GM12878 (cell line): ENCODE measurements at regions not wholly inside any gene's neighbourhood (a gene's known extent, or its start where the extent isn't known, plus 50 kb on each side); places are given as distances from the start of the nearest gene placed in this dataset.

ENCODE experiments used
- SREBF2 ChIP-seq: IDR thresholded peaks from 2 replicates; pipeline ENCODE4 v1.6.1; 2012; ENCODE audit warnings: mild to moderate bottlenecking, low read length
- ZNF217 ChIP-seq: fragments of 450-650 bp; IDR thresholded peaks from 2 replicates; pipeline ENCODE4 v1.6.1; 2017; ENCODE audit warnings: antibody characterized with exemption, mild to moderate bottlenecking
- ZNF24 ChIP-seq: fragments of 450-650 bp; IDR thresholded peaks from 2 replicates; pipeline ENCODE4 v1.6.1; 2017; ENCODE audit warnings: antibody characterized with exemption, mild to moderate bottlenecking

DNA sequence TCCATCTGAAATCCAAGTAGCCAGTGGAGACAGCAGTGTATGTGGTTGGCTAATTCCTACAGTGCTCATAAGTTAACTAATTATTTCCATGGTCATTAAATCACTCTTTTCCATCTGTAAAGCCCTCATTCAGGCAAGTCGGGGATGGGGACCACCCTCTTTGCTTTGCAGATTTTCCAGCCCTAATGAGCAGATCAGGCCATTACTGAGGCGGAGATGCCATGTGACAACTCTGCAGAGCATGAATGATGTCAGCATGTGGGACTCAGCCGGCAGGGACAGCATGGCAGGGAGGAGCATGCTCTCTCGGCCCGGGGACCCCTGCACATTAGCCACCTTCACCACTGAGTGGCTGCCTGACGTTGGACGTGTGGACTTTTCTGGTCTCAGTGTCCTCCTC, 623.3 kb upstream of the CDH4 start:
- TF ChIP-seq ZNF217: no peak
- TF ChIP-seq SREBF2: no peak
- TF ChIP-seq ZNF24: no peak
